Transverse colon (tissue), 4 donors: ENCODE measurements at regions not wholly inside any gene's neighbourhood (a gene's known extent, or its start where the extent isn't known, plus 50 kb on each side); places are given as distances from the start of the nearest gene placed in this dataset.

Experiments
- EP300 ChIP-seq: sonication (generic); formaldehyde crosslinking; IDR thresholded peaks from one replicate; pipeline ENCODE4 v1.6.1; 2017; ENCODE audit warnings: antibody characterized with exemption, low read depth
- POLR2A ChIP-seq: fragments of 450-650 bp; IDR thresholded peaks from one replicate; pipeline ENCODE4 v1.6.1; 2016; ENCODE audit warnings: antibody characterized with exemption, mild to moderate bottlenecking, moderate library complexity
- POLR2AphosphoS5 ChIP-seq, 3 donors: sonication (generic); formaldehyde crosslinking; IDR thresholded peaks; one replicate each; pipeline ENCODE4 v1.6.1; 2016; ENCODE audit warnings: antibody characterized with exemption in 3 of 3
- TF ChIP-seq, protein P1 (sequence below), 5 experiments: fragments of 200-600 bp in 3 of 5; fragments of 450-650 bp in 2 of 5; sonication (generic) in 3 of 5; IDR thresholded peaks; 1 replicate in 2 of 5; 2 replicates in 3 of 5; pipeline ENCODE4 v1.5.1; 2016 to 2017; ENCODE audit warnings: antibody characterized with exemption in 5 of 5, inconsistent platforms in 3 of 5, mild to moderate bottlenecking in 2 of 5, moderate library complexity in 1 of 5

- no peak for TF ChIP-seq EP300
- TF ChIP-seq, protein P1, sequence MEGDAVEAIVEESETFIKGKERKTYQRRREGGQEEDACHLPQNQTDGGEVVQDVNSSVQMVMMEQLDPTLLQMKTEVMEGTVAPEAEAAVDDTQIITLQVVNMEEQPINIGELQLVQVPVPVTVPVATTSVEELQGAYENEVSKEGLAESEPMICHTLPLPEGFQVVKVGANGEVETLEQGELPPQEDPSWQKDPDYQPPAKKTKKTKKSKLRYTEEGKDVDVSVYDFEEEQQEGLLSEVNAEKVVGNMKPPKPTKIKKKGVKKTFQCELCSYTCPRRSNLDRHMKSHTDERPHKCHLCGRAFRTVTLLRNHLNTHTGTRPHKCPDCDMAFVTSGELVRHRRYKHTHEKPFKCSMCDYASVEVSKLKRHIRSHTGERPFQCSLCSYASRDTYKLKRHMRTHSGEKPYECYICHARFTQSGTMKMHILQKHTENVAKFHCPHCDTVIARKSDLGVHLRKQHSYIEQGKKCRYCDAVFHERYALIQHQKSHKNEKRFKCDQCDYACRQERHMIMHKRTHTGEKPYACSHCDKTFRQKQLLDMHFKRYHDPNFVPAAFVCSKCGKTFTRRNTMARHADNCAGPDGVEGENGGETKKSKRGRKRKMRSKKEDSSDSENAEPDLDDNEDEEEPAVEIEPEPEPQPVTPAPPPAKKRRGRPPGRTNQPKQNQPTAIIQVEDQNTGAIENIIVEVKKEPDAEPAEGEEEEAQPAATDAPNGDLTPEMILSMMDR (IDR thresholded peaks at IDR 0.05) = no peak
- TF ChIP-seq POLR2AphosphoS5 (IDR thresholded peaks at IDR 0.05) = peak in 1 of 3 donors; percentile 57
- TF ChIP-seq POLR2A = no peak
These were observed 81.9 kb downstream of the DYNAP start for GRCh38 chr18:54672846-54673475.
